BLaER1 (cell line): ENCODE measurements at regions not wholly inside any gene's neighbourhood (a gene's known extent, or its start where the extent isn't known, plus 50 kb on each side); places are given as distances from the start of the nearest gene placed in this dataset.

Source experiments
- H3K27ac ChIP-seq: shearing (Covaris generic); formaldehyde crosslinking; 2 replicates; pipeline ENCODE4 v1.8.1; 2022
- H3K27me3 ChIP-seq: shearing (Covaris generic); formaldehyde crosslinking; 2 replicates; pipeline ENCODE4 v1.8.1; 2022
- H3K36me3 ChIP-seq: shearing (Covaris generic); formaldehyde crosslinking; 2 replicates; pipeline ENCODE4 v1.8.1; 2022
- H3K4me1 ChIP-seq: shearing (Covaris generic); formaldehyde crosslinking; 2 replicates; pipeline ENCODE4 v1.8.1; 2022
- H3K4me2 ChIP-seq: shearing (Covaris generic); formaldehyde crosslinking; 2 replicates; pipeline ENCODE4 v1.8.1; 2022
- H3K4me3 ChIP-seq: shearing (Covaris generic); formaldehyde crosslinking; 2 replicates; pipeline ENCODE4 v1.8.1; 2022
- H3K9ac ChIP-seq: shearing (Covaris generic); formaldehyde crosslinking; 2 replicates; pipeline ENCODE4 v1.8.1; 2022
- H3K9me3 ChIP-seq: shearing (Covaris generic); formaldehyde crosslinking; 2 replicates; pipeline ENCODE4 v1.8.1; 2022
- H4K20me1 ChIP-seq: shearing (Covaris generic); formaldehyde crosslinking; 2 replicates; pipeline ENCODE4 v1.8.1; 2022
- Cebpa-rat ChIP-seq: shearing (Covaris generic); IDR thresholded peaks from 2 replicates; pipeline ENCODE4 v1.8.1; 2022

- Histone ChIP-seq H4K20me1 (no peaks in the 10 kb centered on the region), H3K4me2 (peak overlapping the region; percentile 20), H3K9ac (no peak overlapping the region), H3K4me1 (no peaks in the 10 kb centered on the region), H3K9me3 (peaks cover 8% of the 10 kb centered on the region), H3K27me3 (no peaks in the 10 kb centered on the region), H3K36me3 (no peaks in the 10 kb centered on the region), H3K4me3 (peak overlapping the region; percentile 14; the same call in 1 of the 2 replicates), H3K27ac (no peak overlapping the region)
- no peak for TF ChIP-seq Cebpa-rat
These were observed 957.0 kb downstream of the AMY1C start for GRCh38 chr1:104706631-104707147.

- no peak for TF ChIP-seq Cebpa-rat
- H3K9ac ChIP-seq, result no peak overlapping the region
- no peak overlapping the region for H3K27ac ChIP-seq
These were observed 969.1 kb downstream of the AMY1C start for GRCh38 chr1:104718752-104719151.

GRCh38 chr1:104720741-104721140 is 971.0 kb downstream of the AMY1C start:
- no peak overlapping the region for H3K4me2 ChIP-seq
- H3K9ac ChIP-seq, result no peak overlapping the region
- no peaks in the 10 kb centered on the region for H3K36me3 ChIP-seq
- H3K27ac ChIP-seq, result no peak overlapping the region
- TF ChIP-seq Cebpa-rat, result no peak
- H4K20me1 ChIP-seq, result no peaks in the 10 kb centered on the region
- H3K9me3 ChIP-seq, result no peaks in the 10 kb centered on the region
- no peaks in the 10 kb centered on the region for H3K27me3 ChIP-seq
- H3K4me3 ChIP-seq, result no peak overlapping the region
- no peaks in the 10 kb centered on the region for H3K4me1 ChIP-seq

More at GRCh38 chr1:104718752-104719151, 969.1 kb downstream of the AMY1C start:
- H4K20me1 ChIP-seq, result no peaks in the 10 kb centered on the region
- H3K4me2 ChIP-seq, result no peak overlapping the region
- no peaks in the 10 kb centered on the region for H3K27me3 ChIP-seq
- H3K9me3 ChIP-seq, result no peaks in the 10 kb centered on the region
- H3K36me3 ChIP-seq, result no peaks in the 10 kb centered on the region
- H3K4me1 ChIP-seq, result no peaks in the 10 kb centered on the region
- no peak overlapping the region for H3K4me3 ChIP-seq

GRCh38 chr1:104726917-104727316 is 977.2 kb downstream of the AMY1C start:
- Histone ChIP-seq H3K27ac (no peak overlapping the region), H3K27me3 (no peaks in the 10 kb centered on the region), H4K20me1 (no peaks in the 10 kb centered on the region), H3K4me3 (no peak overlapping the region), H3K4me1 (no peaks in the 10 kb centered on the region), H3K4me2 (no peak overlapping the region), H3K36me3 (no peaks in the 10 kb centered on the region), H3K9me3 (no peaks in the 10 kb centered on the region), H3K9ac (no peak overlapping the region)
- TF ChIP-seq Cebpa-rat, result no peak

- H3K9ac ChIP-seq, result no peak overlapping the region
- H4K20me1 ChIP-seq, result no peaks in the 10 kb centered on the region
- H3K27me3 ChIP-seq, result no peaks in the 10 kb centered on the region
- no peak for TF ChIP-seq Cebpa-rat
- no peak overlapping the region for H3K4me2 ChIP-seq
- no peaks in the 10 kb centered on the region for H3K9me3 ChIP-seq
- no peaks in the 10 kb centered on the region for H3K36me3 ChIP-seq
- no peak overlapping the region for H3K27ac ChIP-seq
- H3K4me3 ChIP-seq, result no peak overlapping the region
- no peaks in the 10 kb centered on the region for H3K4me1 ChIP-seq
These were observed 984.2 kb downstream of the AMY1C start for GRCh38 chr1:104733866-104734265.

GRCh38 chr1:104745875-104746274 is 996.2 kb downstream of the AMY1C start:
- H4K20me1 ChIP-seq, result no peaks in the 10 kb centered on the region
- H3K27ac ChIP-seq, result no peak overlapping the region
- no peak for TF ChIP-seq Cebpa-rat
- H3K4me3 ChIP-seq, result no peak overlapping the region
- no peaks in the 10 kb centered on the region for H3K9me3 ChIP-seq
- H3K4me2 ChIP-seq, result no peak overlapping the region
- no peak overlapping the region for H3K9ac ChIP-seq
- no peaks in the 10 kb centered on the region for H3K27me3 ChIP-seq
- H3K4me1 ChIP-seq, result no peaks in the 10 kb centered on the region
- no peaks in the 10 kb centered on the region for H3K36me3 ChIP-seq

GRCh38 chr1:104746994-104747393 is 997.3 kb downstream of the AMY1C start:
- no peaks in the 10 kb centered on the region for H3K9me3 ChIP-seq
- no peaks in the 10 kb centered on the region for H4K20me1 ChIP-seq
- no peak overlapping the region for H3K9ac ChIP-seq
- H3K27ac ChIP-seq, result no peak overlapping the region
- H3K4me2 ChIP-seq, result no peak overlapping the region
- no peaks in the 10 kb centered on the region for H3K36me3 ChIP-seq
- no peak for TF ChIP-seq Cebpa-rat
- H3K27me3 ChIP-seq, result no peaks in the 10 kb centered on the region
- H3K4me3 ChIP-seq, result no peak overlapping the region
- H3K4me1 ChIP-seq, result no peaks in the 10 kb centered on the region

- no peak overlapping the region for H3K27ac ChIP-seq
- no peak overlapping the region for H3K9ac ChIP-seq
- H3K9me3 ChIP-seq, result no peaks in the 10 kb centered on the region
- peaks cover 4% of the 10 kb centered on the region for H3K4me1 ChIP-seq
- no peak overlapping the region for H3K4me2 ChIP-seq
- no peak overlapping the region for H3K4me3 ChIP-seq
- H3K27me3 ChIP-seq, result no peaks in the 10 kb centered on the region
- H4K20me1 ChIP-seq, result no peaks in the 10 kb centered on the region
- TF ChIP-seq Cebpa-rat, result no peak
- H3K36me3 ChIP-seq, result no peaks in the 10 kb centered on the region
These were observed 1010.3 kb downstream of the AMY1C start for GRCh38 chr1:104760017-104760416.

GRCh38 chr1:104761961-104762570 is 1012.4 kb downstream of the AMY1C start:
- Histone ChIP-seq H3K9ac (no peak overlapping the region), H3K4me2 (no peak overlapping the region), H3K9me3 (no peaks in the 10 kb centered on the region), H3K36me3 (no peaks in the 10 kb centered on the region), H3K4me3 (no peak overlapping the region), H3K27ac (no peak overlapping the region), H3K4me1 (peaks cover 9% of the 10 kb centered on the region), H3K27me3 (no peaks in the 10 kb centered on the region), H4K20me1 (no peaks in the 10 kb centered on the region)
- TF ChIP-seq Cebpa-rat, result no peak

GRCh38 chr1:104765085-104765484 is 1015.4 kb downstream of the AMY1C start:
- H3K4me1 ChIP-seq, result peaks cover 9% of the 10 kb centered on the region
- no peaks in the 10 kb centered on the region for H3K27me3 ChIP-seq
- H4K20me1 ChIP-seq, result no peaks in the 10 kb centered on the region
- peak; percentile 33; the same call in 1 of the 2 replicates for TF ChIP-seq Cebpa-rat
- no peak overlapping the region for H3K27ac ChIP-seq
- no peak overlapping the region for H3K4me3 ChIP-seq
- H3K9me3 ChIP-seq, result no peaks in the 10 kb centered on the region
- 0 out of 2 replicates have a peak overlapping the region, but pooled peaks have one; percentile 15 for H3K4me2 ChIP-seq
- no peaks in the 10 kb centered on the region for H3K36me3 ChIP-seq
- H3K9ac ChIP-seq, result no peak overlapping the region
